HCT116 (cell line): ENCODE measurements at regions not wholly inside any gene's neighbourhood (a gene's known extent, or its start where the extent isn't known, plus 50 kb on each side); places are given as distances from the start of the nearest gene placed in this dataset.

Experiments used
- ATAC-seq: fragments of 200-7000 bp; cut with Tn5 transposase; 2 replicates; pipeline ENCODE4 v1.9.1; 2020; ENCODE audit warnings: mild to moderate bottlenecking, moderate library complexity
- BruUV-seq: library from RNA; stranded (reverse); fragments of 400-500 nt; replicated peaks from 2 replicates; lab custom pipeline; 2021; lab: Mats Ljungman, UMichigan
- CTCF ChIA-PET: fragments of 300-600 bp; sonication (Branson Sonifier 250); formaldehyde crosslinking; loops from one replicate; lab custom pipeline; 2021; ENCODE audit warnings: antibody characterized with exemption; lab: Charles Lee
- POLR2A ChIA-PET: fragments of 300-600, 350-600 bp; sonication (Branson Sonifier 250); formaldehyde crosslinking; loops from one replicate; lab custom pipeline; 2021; ENCODE audit warnings: antibody characterized with exemption; lab: Charles Lee
- RAD21 ChIA-PET, 2 experiments: fragments of 300-600 bp; sonication (Branson Sonifier 250); formaldehyde crosslinking; loops; one replicate each; lab custom pipeline; 2023; ENCODE audit warnings: low total read pairs in 2 of 2; ENCODE audit not compliant: uncharacterized antibody in 2 of 2, unreplicated experiment in 2 of 2, low non-redundant PET in 1 of 2; lab: Charles Lee
- DNase-seq: peaks from one replicate; pipeline ENCODE4 v3.0.0-alpha.2; 2010; ENCODE audit warnings: low read depth, low spot score
- H2AFZ ChIP-seq: fragments of 200-600 bp; shearing (Covaris generic), sonication (generic); 2 replicates; pipeline ENCODE4 v1.6.1; 2017; ENCODE audit warnings: low read depth, mixed run types, mixed read lengths, antibody characterized with exemption, low read length; ENCODE audit not compliant: poor library complexity, severe bottlenecking
- H3K27ac ChIP-seq: 2 replicates; pipeline ENCODE4 v1.5.1; 2012; ENCODE audit warnings: low read depth, low read length
- H3K27me3 ChIP-seq: fragments of 200-600 bp; sonication (generic); 2 replicates; pipeline ENCODE4 v1.6.1; 2016; ENCODE audit warnings: mixed run types, low read length, mixed read lengths; ENCODE audit not compliant: insufficient read depth
- H3K36me3 ChIP-seq, 2 experiments: fragments of 200-500 bp in 1 of 2; fragments of 200-600 bp in 1 of 2; sonication (Bioruptor generic) in 1 of 2; sonication (generic) in 1 of 2; 2 replicates each; pipeline versions ENCODE4 v1.5.1 to v1.6.1; 2014 to 2016; ENCODE audit warnings: low read length in 2 of 2, inconsistent platforms in 1 of 2, mixed read lengths in 1 of 2, mixed run types in 1 of 2; ENCODE audit not compliant: insufficient read depth in 2 of 2, control insufficient read depth in 1 of 2
- H3K4me1 ChIP-seq, 2 experiments: fragments of 200-600 bp in 1 of 2; sonication (generic) in 1 of 2; 2 replicates each; pipeline versions ENCODE4 v1.5.1 to v1.6.1; 2012 to 2017; ENCODE audit warnings: low read length in 2 of 2, inconsistent platforms in 1 of 2, mild to moderate bottlenecking in 1 of 2, mixed read lengths in 1 of 2, mixed run types in 1 of 2, moderate library complexity in 1 of 2; ENCODE audit not compliant: insufficient read depth in 2 of 2, control insufficient read depth in 1 of 2
- H3K4me2 ChIP-seq: fragments of 200-600 bp; sonication (generic); 2 replicates; pipeline ENCODE4 v1.6.1; 2017; ENCODE audit warnings: mixed run types, low read length, mixed read lengths
- H3K4me3 ChIP-seq, 2 experiments: fragments of 200-600 bp in 1 of 2; sonication (generic) in 1 of 2; replicated peaks in 1 of 2; 2 replicates each; pipeline ENCODE4 v1.5.1; 2011 to 2016; ENCODE audit warnings: low read length in 2 of 2, control low read depth in 1 of 2, low read depth in 1 of 2, mild to moderate bottlenecking in 1 of 2, mixed read lengths in 1 of 2, mixed run types in 1 of 2
- H3K79me2 ChIP-seq: fragments of 200-600 bp; sonication (generic); 2 replicates; pipeline ENCODE4 v1.6.1; 2017; ENCODE audit warnings: mild to moderate bottlenecking, mixed run types, low read length, moderate library complexity, mixed read lengths; ENCODE audit not compliant: insufficient read depth
- H3K9ac ChIP-seq: fragments of 200-600 bp; sonication (generic); 2 replicates; pipeline ENCODE4 v1.6.1; 2016; ENCODE audit warnings: low read length, mixed read lengths
- H3K9me2 ChIP-seq: fragments of 200-600 bp; sonication (generic), shearing (Covaris generic); 2 replicates; pipeline ENCODE4 v1.6.1; 2017; ENCODE audit warnings: mixed run types, mild to moderate bottlenecking, moderate library complexity; ENCODE audit not compliant: insufficient read depth
- H3K9me3 ChIP-seq, 2 experiments: fragments of 200-500 bp in 1 of 2; fragments of 200-600 bp in 1 of 2; sonication (Bioruptor generic) in 1 of 2; sonication (generic) in 1 of 2; 2 replicates each; pipeline ENCODE4 v1.6.1; 2014 to 2017; ENCODE audit warnings: low read length in 2 of 2, mixed read lengths in 2 of 2, inconsistent platforms in 1 of 2, low read depth in 1 of 2, mild to moderate bottlenecking in 1 of 2, mixed run types in 1 of 2, moderate library complexity in 1 of 2; ENCODE audit not compliant: control insufficient read depth in 1 of 2, insufficient read depth in 1 of 2
- H4K20me1 ChIP-seq: fragments of 200-600 bp; sonication (generic), shearing (Covaris generic); 2 replicates; pipeline ENCODE4 v1.6.1; 2017; ENCODE audit warnings: mixed run types, mild to moderate bottlenecking, moderate library complexity; ENCODE audit not compliant: insufficient read depth
- CBX3 ChIP-seq: IDR thresholded peaks from 2 replicates; pipeline ENCODE4 v1.6.1; 2012; ENCODE audit warnings: low read depth
- EGR1 ChIP-seq: IDR thresholded peaks from 2 replicates; pipeline ENCODE4 v1.6.1; 2012; ENCODE audit warnings: low read depth
- EZH2 ChIP-seq: fragments of 200-600 bp; sonication (generic); IDR thresholded peaks from 2 replicates; pipeline ENCODE4 v1.6.1; 2017; ENCODE audit warnings: antibody characterized with exemption, mixed run types
- EZH2phosphoT487 ChIP-seq: fragments of 200-600 bp; IDR thresholded peaks from 2 replicates; pipeline ENCODE4 v1.6.1; 2018; ENCODE audit warnings: antibody characterized with exemption, borderline replicate concordance
- FOSL1 ChIP-seq: IDR thresholded peaks from 2 replicates; pipeline ENCODE4 v1.6.1; 2012; ENCODE audit warnings: low read depth
- JUND ChIP-seq: IDR thresholded peaks from 2 replicates; pipeline ENCODE4 v1.6.1; 2012
- POLR2AphosphoS5 ChIP-seq: IDR thresholded peaks from 2 replicates; pipeline ENCODE4 v1.6.1; 2011; ENCODE audit warnings: mild to moderate bottlenecking, low read depth, low read length, moderate library complexity
- RAD21 ChIP-seq: IDR thresholded peaks from 2 replicates; pipeline ENCODE4 v1.6.1; 2012; ENCODE audit warnings: low read depth, mild to moderate bottlenecking
- SIN3A ChIP-seq: IDR thresholded peaks from 2 replicates; pipeline ENCODE4 v1.6.1; 2012; ENCODE audit warnings: low read depth
- SP1 ChIP-seq: IDR thresholded peaks from 2 replicates; pipeline ENCODE4 v1.6.1; 2012; ENCODE audit warnings: low read depth
- YY1 ChIP-seq: IDR thresholded peaks from 2 replicates; pipeline ENCODE4 v1.6.1; 2011; ENCODE audit warnings: low read length, low read depth, moderate library complexity, mild to moderate bottlenecking; ENCODE audit not compliant: insufficient replicate concordance; ENCODE audit errors: extremely low read depth
- ZNF274 ChIP-seq: fragments of 200-500 bp; sonication (Bioruptor generic); IDR thresholded peaks from 2 replicates; pipeline ENCODE4 v1.6.1; 2014; ENCODE audit warnings: mild to moderate bottlenecking, low read depth, low read length, inconsistent platforms
- intact Hi-C: fragments of 100-400 bp; cut with micrococcal nuclease; formaldehyde crosslinking; loops from 2 replicates; pipeline ENCODE4 v1.10.0; 2022
- TF ChIP-seq, protein P1 (sequence below): IDR thresholded peaks from 2 replicates; pipeline ENCODE4 v1.6.1; 2012
- TF ChIP-seq, protein P2 (sequence below): IDR thresholded peaks from 2 replicates; pipeline ENCODE4 v1.6.1; 2012; ENCODE audit warnings: low read depth
- TF ChIP-seq, protein P3 (sequence below): IDR thresholded peaks from 2 replicates; pipeline ENCODE4 v1.6.1; 2012
- TF ChIP-seq, protein P4 (sequence below), 3 experiments: fragments of 200-600 bp in 1 of 3; sonication (generic) in 1 of 3; IDR thresholded peaks in 2 of 3; conservative IDR thresholded peaks in 1 of 3; 2 replicates each; pipeline ENCODE4 v1.5.1; 2012 to 2017; ENCODE audit warnings: low read depth in 2 of 3, low read length in 2 of 3, antibody characterized with exemption in 1 of 3, borderline replicate concordance in 1 of 3, control low read depth in 1 of 3, mild to moderate bottlenecking in 1 of 3, mixed read lengths in 1 of 3, mixed run types in 1 of 3, moderate library complexity in 1 of 3; ENCODE audit not compliant: insufficient read depth in 1 of 3

DNA sequence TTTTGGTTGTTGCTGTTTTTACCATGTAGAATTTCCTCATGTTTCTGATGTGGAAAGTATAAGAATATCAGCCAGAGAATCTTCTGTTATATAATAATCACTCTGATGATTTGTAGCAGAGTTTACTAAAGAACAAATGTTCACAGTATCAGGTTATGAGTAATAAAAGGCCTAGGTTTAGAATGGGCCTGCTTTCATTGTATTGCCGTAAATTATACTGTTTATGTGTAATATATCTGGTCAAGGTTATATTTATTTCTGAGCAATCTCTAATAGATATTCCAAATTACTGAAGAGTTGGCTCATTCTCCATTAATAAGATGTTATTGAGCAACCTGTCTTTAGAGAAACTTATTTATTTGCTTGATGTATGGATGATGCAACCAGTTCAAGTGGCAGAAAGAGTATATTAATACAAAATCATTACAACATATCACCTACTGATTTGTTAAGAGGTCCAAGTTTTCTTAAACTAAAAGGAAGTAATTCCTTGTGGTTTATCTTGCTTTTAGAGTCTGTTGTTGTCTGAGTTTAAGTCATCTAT is 649.4 kb upstream of the CXADR start:
- Histone ChIP-seq H3K9me2 (no peaks in the 10 kb centered on the region), H4K20me1 (no peaks in the 10 kb centered on the region), H3K9me3 (peaks cover 24 to 34% of the 10 kb centered on the region in 2 experiments; a peak in 3 of 4 replicates), H3K4me2 (no peak overlapping the region), H3K36me3 (no peaks in the 10 kb centered on the region), H3K4me1 (no peaks in the 10 kb centered on the region), H3K4me3 (no peak overlapping the region), H3K79me2 (no peaks in the 10 kb centered on the region), H3K27me3 (no peaks in the 10 kb centered on the region), H3K9ac (no peak overlapping the region), H2AFZ (no peak overlapping the region), H3K27ac (no peak overlapping the region)
- intact Hi-C loops: no loop called here
- ChIA-PET POLR2A (no interaction called here), CTCF (no interaction called here), RAD21 (no interaction called here)
- no peak for ATAC-seq
- DNase-seq: no peak
- no TSS peak for BruUV-seq
- TF ChIP-seq, protein P1, sequence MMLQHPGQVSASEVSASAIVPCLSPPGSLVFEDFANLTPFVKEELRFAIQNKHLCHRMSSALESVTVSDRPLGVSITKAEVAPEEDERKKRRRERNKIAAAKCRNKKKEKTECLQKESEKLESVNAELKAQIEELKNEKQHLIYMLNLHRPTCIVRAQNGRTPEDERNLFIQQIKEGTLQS: no peak
- TF ChIP-seq EZH2: no peak
- TF ChIP-seq, protein P2, sequence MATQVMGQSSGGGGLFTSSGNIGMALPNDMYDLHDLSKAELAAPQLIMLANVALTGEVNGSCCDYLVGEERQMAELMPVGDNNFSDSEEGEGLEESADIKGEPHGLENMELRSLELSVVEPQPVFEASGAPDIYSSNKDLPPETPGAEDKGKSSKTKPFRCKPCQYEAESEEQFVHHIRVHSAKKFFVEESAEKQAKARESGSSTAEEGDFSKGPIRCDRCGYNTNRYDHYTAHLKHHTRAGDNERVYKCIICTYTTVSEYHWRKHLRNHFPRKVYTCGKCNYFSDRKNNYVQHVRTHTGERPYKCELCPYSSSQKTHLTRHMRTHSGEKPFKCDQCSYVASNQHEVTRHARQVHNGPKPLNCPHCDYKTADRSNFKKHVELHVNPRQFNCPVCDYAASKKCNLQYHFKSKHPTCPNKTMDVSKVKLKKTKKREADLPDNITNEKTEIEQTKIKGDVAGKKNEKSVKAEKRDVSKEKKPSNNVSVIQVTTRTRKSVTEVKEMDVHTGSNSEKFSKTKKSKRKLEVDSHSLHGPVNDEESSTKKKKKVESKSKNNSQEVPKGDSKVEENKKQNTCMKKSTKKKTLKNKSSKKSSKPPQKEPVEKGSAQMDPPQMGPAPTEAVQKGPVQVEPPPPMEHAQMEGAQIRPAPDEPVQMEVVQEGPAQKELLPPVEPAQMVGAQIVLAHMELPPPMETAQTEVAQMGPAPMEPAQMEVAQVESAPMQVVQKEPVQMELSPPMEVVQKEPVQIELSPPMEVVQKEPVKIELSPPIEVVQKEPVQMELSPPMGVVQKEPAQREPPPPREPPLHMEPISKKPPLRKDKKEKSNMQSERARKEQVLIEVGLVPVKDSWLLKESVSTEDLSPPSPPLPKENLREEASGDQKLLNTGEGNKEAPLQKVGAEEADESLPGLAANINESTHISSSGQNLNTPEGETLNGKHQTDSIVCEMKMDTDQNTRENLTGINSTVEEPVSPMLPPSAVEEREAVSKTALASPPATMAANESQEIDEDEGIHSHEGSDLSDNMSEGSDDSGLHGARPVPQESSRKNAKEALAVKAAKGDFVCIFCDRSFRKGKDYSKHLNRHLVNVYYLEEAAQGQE: no peak
- no peak for TF ChIP-seq RAD21
- no peak for TF ChIP-seq SIN3A
- TF ChIP-seq YY1: no peak
- no peak for TF ChIP-seq EGR1
- TF ChIP-seq, protein P3, sequence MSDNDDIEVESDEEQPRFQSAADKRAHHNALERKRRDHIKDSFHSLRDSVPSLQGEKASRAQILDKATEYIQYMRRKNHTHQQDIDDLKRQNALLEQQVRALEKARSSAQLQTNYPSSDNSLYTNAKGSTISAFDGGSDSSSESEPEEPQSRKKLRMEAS: no peak
- TF ChIP-seq JUND: no peak
- TF ChIP-seq ZNF274: no peak
- no peak for TF ChIP-seq EZH2phosphoT487
- TF ChIP-seq SP1: no peak
- no peak for TF ChIP-seq POLR2AphosphoS5
- no peak for TF ChIP-seq CBX3
- no peak for TF ChIP-seq FOSL1
- TF ChIP-seq, protein P4, sequence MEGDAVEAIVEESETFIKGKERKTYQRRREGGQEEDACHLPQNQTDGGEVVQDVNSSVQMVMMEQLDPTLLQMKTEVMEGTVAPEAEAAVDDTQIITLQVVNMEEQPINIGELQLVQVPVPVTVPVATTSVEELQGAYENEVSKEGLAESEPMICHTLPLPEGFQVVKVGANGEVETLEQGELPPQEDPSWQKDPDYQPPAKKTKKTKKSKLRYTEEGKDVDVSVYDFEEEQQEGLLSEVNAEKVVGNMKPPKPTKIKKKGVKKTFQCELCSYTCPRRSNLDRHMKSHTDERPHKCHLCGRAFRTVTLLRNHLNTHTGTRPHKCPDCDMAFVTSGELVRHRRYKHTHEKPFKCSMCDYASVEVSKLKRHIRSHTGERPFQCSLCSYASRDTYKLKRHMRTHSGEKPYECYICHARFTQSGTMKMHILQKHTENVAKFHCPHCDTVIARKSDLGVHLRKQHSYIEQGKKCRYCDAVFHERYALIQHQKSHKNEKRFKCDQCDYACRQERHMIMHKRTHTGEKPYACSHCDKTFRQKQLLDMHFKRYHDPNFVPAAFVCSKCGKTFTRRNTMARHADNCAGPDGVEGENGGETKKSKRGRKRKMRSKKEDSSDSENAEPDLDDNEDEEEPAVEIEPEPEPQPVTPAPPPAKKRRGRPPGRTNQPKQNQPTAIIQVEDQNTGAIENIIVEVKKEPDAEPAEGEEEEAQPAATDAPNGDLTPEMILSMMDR (IDR thresholded peaks at IDR 0.05 in 2 of 3, conservative IDR thresholded peaks at IDR 0.05 in 1 of 3; ENCODE audit: borderline replicate concordance in 1 of 3, insufficient read depth in 1 of 3, low read depth in 2 of 3, low read length in 2 of 3): no peak
